ENCODE measurements at regions not wholly inside any gene's neighbourhood (a gene's known extent, or its start where the extent isn't known, plus 50 kb on each side); places are given as distances from the start of the nearest gene placed in this dataset.

GRCh38 chr1:86207323-86207722 lies 50.8 kb upstream of the COL24A1 start:
- TF ChIP-seq, protein P1, sequence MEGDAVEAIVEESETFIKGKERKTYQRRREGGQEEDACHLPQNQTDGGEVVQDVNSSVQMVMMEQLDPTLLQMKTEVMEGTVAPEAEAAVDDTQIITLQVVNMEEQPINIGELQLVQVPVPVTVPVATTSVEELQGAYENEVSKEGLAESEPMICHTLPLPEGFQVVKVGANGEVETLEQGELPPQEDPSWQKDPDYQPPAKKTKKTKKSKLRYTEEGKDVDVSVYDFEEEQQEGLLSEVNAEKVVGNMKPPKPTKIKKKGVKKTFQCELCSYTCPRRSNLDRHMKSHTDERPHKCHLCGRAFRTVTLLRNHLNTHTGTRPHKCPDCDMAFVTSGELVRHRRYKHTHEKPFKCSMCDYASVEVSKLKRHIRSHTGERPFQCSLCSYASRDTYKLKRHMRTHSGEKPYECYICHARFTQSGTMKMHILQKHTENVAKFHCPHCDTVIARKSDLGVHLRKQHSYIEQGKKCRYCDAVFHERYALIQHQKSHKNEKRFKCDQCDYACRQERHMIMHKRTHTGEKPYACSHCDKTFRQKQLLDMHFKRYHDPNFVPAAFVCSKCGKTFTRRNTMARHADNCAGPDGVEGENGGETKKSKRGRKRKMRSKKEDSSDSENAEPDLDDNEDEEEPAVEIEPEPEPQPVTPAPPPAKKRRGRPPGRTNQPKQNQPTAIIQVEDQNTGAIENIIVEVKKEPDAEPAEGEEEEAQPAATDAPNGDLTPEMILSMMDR (conservative IDR thresholded peaks at IDR 0.05 in 1 of 2, IDR thresholded peaks at IDR 0.05 in 1 of 2; ENCODE audit: extremely low read depth in 1 of 2, insufficient read depth in 1 of 2, low read depth in 1 of 2, low read length in 2 of 2): no peak
- TF ChIP-seq EZH2 (IDR thresholded peaks at IDR 0.05; ENCODE audit: borderline replicate concordance, low read length): no peak

Measured in mammary epithelial cell (primary cell).